ENCODE measurements at regions not wholly inside any gene's neighbourhood (a gene's known extent, or its start where the extent isn't known, plus 50 kb on each side); places are given as distances from the start of the nearest gene placed in this dataset.

DNA sequence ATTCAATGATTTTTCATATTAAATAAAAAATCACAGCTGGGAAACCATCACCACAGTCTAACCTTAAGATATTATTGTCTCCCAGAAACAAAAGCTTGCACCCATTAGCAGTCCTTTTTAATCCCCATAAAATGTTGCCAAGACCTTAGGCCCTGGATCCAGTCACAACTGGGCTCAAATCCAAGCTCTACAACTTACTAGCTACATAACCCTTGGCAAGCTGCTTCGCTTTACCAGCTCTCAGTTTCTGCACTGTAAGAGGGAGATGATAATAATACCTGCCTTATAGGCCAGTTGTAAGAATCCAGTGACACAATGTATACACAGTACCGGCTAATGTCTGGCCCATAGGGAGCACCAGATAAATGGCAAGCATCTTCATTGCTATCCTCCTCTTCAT is 400.9 kb upstream of the FGF13 start:
- DNase-seq: peak; percentile 3

DNA sequence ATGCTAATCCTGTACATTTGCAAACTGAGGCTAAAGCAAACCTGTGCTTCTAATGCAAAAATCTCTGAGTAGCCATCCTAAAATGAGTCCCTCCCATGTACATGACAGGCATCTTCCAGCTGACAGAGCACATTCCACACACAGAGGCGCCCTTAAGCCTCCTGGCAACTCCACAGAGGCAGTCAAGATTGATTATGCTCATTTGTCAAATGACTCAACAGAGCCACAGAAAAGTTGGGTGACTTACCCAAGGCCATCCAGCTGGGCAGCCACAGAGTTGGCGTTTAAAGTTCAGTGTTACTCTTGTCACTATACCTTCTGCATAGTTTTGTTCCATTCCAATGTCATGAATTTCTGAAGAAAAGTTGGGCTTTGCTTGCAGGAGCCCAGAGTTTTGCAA is 394.6 kb upstream of the FGF13 start:
- DNase-seq: peak; percentile 46

DNA sequence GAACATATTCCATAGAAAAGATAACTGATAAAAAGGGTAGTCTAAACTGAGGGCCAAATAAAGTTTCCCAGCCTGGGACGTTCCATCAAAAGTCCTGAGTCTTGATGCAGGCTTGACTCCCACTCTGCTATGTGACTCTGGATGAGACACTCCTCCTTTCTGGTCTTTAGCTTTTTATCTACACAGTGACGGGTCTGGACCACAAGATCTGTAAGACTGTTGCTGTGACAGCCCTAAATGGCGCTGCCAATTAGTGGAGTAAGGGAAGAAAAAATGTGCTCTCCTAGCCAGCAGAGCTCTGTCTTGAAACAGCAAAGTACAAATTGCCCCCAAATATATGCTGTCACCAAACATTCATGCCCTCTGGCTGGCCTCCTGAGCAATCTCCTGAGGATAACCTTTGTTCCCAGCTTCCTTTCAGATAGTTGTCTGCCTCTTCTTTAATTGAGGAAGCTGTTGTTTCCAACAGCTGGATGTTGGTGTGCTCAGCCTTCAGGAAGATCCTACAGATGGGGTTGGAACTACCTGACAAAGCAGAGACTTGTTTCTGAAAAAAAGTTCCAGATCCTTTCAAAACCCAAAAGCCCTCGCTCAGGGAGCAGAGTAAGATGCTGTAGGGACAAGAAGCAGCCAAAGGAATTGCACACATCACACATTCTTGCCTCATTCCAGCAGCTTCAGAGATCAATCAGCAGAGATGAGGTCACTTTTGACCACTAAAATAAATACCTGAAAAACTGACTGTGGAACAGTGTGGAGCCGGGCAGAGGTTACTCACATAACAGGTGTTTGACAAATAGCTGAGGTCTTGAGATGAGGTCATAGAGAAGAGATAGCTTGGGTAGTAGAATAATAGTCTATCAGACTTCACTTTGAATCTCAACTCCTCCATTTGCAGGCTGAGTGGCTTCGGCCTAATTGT is 383.4 kb upstream of the FGF13 start:
- DNase-seq: no peak

DNA sequence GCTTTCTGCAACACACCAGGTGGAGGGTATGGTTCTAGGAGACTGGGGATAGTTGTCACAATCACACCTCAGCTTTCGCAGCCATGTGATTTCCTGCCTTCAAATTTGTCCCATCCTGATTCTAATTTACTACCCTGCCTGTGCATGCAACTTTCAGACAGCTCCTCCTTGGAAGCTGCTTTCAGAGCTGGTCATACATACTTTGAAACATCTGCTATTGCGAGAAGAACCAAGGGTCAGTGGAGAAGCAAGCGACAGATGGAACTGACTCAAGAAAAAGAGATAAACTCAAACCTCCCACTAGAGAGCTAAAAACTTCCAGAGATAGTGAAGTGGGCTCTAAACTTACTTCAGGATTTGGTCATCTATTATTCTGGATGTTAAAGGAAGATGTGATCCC is 381.7 kb upstream of the FGF13 start:
- no peak for DNase-seq

DNA sequence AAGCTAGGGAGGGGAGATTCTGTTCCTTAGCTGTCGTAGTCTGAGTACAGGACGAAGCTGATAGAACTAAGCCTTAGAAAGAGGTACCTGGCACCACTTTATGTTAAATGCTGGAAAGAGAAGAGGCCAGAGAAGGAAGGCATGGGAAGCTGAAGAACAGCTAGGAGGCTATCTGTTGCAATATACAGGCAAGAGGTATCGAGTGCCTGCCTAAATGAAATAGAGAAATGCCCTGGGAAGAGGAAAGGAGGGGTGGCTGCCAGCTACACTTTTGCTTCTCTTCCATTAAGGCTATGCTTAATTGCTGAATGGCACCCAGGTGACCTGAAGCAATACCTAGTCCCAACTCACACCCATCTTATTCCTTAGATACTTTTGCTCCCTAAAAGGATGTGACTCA is 380.4 kb upstream of the FGF13 start:
- DNase-seq: no peak

DNA sequence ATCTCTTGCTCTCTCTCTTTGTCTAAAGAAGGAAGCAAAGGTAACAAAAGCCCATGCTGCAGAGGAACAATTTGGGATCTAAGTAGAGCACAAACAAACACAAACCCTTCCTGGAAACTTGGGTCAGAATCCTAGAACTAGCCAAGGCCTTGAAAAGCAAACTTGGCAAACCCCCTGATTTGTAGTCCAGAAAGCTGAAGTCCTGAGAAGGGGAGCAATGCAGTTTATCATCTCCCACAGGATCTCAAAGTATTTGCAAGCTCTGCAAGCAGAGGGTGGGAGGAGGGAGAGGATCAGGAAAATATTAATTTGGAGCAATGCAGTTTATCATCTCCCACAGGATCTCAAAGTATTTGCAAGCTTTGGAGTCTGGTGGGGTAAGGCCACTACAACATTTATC is 379.5 kb upstream of the FGF13 start:
- no peak for DNase-seq

DNA sequence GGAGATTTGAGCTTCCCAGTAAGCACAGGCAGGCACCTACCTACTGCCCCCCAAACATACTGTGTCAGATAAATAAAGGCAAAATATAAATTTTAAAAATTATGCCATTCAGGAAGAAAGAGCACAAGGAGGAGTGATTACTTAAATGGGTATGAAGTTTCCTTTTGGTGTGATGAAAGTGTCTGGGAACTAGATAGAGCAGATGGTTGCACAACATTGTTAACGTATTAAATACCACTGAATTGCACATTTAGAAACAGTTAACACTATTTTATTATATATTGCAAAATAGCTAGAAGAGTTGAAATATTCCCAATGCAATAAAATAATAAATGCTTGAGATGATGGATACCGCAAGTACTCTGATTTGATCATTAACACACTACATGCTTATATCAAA is 374.7 kb upstream of the FGF13 start:
- no peak for DNase-seq

DNA sequence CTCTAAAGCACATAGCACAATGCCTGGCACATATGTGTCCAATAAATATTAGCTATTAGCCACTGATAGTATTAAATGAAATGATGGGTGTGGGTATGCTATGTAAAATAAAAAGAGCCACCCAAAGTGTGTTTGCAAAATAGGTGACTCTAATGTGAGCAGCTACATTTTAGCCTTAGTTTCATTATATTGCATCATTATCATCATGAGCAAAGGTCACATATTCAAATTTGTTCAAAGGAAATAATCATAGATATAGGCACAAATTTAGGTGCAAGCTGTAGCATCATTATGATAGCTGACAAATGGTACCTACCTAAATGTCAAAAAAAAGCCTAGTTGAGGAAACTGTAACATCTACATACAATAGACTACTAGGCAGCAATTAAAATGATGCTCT is 373.9 kb upstream of the FGF13 start:
- no peak for DNase-seq

DNA sequence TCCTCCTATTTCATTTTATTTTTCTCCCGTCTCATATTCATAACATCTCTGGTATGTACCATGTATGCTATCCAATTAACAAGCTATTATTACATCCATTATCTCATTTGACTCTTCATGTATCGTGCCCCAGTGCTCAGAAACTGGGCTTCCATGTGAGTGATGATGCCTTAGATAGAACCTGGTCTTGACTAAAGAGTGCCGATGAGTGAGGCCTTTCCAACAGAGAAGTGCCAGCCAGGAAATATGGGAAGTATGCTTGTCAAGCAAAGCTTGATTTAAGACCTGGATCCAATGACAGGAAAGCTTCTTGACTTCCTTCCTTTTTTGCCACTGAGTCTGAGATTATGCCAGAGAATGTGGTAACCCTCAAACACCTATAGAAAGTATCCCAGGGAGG is 371.7 kb upstream of the FGF13 start:
- DNase-seq: no peak

DNA sequence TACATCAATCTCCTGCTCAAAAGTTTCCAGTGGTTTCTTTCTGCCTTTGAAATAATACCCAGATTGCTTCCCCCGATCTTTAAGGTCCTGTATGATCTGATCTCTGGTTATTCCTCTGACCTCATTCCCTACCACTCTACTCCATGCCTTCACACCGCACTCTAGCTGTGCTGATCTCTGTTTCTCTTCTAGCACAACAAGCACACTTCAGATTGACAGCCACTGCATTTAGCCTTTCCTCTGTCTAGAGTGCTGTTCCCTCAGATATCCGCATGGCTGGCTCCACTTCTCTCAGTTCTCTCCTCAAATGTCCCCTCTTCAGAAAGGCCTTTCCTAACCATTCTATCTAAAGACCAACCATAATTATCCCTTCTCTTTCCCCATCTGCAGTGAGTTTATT is 370.4 kb upstream of the FGF13 start:
- no peak for DNase-seq

DNA sequence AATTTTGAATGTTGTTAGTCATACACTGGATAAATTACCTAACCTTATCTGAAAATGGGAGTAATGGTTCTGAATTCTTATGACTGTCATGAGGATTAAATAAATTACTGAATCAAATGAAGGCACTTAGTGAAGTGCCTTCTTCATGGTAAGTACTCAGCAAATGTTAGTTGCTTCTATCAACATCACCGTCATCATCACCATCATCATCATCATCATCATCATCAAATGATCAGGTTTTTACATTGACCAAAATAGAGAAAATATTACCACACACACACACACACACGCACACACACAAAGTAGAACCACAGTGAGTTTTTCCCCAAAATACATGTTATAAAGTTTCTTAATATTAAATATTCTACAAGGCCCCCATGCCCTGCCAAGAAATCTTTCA is 368.3 kb upstream of the FGF13 start:
- no peak for DNase-seq

DNA sequence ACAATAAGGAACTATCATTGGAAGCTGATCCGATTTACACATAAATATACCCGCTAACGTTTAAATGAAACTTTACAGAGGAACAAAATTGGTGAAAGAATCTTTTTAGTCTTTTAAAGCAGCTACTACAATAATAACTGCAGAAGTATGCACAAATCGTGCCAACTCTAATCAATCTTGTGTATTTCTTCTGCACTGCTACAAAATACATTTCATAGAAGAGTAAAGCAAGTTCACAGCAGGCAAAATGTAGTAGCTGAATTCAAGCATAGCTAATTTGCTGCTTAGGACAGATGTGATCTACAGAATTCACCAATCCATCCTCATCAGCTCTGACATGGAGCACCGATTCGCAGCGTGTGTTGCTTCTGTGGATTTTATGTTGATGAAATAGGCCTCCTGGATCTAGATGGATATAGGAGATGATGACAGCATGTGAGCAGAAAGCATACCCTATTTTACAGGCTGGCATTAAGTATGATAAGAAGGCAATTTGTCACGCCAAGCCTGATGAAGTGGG is 367.3 kb upstream of the FGF13 start:
- no peak for DNase-seq

DNA sequence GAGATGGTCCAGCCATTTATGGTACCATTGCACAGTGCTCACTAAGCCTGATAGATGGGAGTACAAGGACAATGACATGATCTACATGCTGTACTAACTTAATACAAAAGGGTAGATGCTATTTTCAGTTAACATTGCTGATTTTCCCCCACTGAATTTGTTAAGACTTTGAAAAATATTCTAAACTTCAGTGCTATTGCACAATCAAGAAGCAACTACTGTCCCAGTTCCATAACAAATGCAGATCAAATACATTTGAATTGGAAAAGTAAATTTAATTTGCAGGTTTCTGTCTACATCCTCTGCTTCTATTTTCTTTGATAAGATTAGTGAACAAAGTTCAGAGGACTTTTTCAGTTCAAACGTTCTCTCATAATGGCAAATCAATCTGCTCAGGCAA is 366.8 kb upstream of the FGF13 start:
- no peak for DNase-seq

DNA sequence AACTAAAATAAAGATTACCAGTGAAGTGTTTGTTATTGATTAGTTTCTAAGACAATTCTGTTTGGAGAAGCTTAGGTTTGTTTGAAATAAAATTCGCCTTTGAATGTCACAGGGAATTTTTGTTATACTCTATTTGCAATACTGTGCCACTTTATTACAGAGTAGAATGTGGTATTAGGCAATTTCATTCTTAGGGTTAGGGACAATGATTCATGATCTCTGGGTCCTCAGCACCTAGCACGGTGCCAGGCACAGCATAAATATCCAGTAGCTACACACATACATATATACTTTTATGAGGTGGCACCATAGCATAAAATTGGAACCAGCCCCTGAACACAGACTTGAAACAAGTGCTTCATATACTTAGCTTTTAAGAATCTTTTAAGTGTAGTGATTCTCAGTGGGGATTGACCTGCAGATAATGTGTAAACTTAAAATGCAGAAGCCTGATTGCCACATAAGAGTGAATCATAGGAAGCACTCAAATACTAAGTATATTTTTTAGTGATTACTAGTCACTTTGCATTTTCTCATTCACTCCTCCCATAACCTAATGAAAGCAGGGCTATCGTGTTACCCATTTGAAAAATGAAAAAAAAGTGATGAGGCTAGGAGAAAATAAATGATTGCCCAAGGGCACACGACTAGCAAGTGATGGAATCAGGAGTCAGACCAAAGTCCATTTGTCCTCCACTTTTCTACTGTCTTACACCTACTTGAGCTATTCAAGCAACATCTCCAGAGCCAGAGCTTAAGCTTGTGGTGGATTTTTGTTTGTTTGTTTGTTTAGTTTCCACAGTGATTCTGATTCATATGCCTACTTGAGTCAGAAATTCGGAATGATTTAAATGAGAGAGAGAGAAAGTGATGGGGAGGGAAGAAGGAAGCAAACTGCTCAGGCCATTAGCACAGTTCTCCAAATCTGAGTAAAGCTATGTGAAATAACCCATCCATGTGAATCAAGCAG is 366.0 kb upstream of the FGF13 start:
- peak; percentile 9 for DNase-seq

DNA sequence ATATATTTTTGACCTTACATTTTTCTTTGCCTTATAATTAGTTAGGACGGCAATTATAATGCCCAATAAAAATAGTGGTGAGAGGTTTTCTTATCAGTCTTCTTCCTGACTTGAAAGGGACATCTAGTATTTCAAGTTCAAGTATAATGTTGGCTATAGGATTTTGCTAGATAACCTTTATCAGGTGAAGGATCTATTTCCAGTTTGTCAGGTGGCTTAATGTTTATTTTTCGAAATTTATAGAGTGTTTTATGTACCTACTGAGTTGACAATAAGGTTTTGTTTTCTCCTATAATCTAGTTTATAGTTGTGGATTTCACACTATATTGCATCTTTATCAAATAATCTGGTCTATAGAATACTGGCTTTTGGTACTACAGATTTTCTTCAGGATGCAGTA is 351.8 kb upstream of the FGF13 start:
- no peak for DNase-seq

DNA sequence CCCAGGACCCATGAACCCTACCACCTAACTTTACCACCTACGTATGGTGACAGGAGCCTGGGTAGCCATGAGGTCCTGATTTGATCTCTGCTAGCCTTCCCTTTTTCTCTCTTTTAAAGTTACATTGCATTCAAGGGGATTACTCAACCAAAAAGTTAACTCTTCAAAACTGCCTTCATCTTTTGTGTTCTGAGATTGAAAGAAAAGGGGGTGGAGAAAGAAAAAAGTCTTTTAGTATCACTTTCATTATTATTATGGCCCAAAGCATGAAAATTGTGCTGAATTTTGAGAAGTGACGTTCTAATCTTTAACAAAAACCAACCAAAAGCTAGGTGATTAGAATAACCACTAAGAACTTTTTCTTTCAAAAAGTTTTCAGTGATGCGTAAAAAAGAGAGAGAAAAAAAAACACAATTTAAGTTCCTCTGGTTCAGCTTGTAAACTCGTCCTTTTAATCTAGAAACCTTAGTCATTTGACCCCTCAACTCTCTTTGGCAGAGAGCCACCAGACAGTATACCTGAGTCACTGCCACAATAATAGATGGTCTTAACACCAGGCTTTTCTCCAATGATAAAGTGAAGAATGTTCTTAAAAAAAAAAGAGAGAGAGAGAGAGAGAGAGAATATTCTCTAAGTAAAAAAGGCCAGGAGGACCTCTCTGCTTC is 347.4 kb upstream of the FGF13 start:
- peak; percentile 2 for DNase-seq

DNA sequence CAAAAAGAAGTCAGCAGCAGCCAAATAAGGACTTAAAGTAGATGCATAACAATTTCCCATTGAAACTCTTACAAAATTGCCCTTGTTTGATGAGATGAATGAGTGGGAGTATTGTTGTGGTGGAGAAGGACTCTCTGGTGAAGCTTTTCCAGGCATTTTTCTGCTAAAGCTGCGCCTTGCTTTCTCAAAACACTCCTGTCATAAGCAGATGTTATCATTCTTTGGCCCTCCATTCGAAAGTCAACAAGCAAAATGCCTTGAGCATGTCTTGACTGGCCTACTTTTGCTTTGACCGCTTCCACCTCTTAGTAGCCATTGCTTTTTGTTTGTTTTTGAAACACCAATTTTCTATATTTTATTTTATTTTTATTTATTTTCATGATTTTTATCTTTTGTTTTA is 340.9 kb upstream of the FGF13 start:
- no peak for DNase-seq

DNA sequence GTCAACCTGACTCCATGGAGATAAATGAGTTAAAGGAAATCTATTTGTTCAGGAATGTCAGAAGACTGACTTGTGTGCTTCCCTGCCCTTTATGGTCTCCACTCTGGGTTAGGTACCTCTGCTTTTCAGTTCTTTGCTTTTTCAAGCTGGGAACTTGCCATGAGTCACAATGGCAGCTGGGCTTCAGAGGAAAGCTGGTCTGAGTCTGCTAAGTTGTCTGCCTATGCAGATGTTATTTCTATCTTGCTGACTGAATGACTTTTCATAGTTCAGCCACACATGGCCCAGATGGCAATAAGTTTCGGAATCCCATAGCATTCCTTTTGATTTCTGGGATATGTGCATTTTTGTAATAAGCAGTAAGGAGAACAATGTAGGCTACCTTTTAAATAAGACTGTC is 337.9 kb upstream of the FGF13 start:
- no peak for DNase-seq

DNA sequence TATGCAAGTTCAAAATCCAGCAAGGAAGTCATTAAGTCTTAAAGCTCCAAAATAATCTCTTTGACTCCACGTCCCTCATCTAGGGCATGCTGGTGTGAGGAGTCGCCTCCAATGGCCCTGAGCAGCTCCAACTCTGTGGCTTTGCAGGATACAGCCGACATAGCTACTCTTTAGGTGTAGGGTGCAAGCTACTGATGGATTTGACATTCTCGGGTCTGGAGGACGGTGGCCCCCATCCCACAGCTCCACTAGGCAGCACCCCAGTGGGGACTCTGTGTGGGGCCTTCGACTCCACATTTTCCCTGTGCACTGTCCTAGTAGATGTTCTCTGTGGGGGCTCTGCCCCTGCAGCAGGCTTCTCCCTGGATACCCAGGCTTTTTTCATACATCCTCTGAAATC is 333.2 kb upstream of the FGF13 start:
- DNase-seq: no peak

DNA sequence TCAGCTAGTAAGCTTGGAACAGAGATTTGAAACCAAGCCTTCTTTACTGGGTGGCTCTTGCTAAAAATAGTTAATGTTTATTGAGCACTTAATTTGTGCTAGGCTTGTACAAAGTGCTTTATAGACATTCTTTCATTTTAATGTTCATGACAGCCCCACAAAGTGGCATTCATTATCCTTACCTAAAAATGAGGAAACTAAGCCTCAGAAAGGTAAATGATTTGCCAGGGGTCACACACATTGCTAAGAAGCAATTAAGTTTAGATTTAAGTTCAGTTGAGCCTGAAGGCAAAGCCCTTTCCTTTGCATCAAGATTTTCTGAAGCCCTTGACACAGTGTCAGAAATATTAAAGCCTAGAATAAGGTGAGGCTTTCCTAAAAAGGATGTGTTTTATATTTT is 327.5 kb upstream of the FGF13 start:
- DNase-seq: no peak

DNA sequence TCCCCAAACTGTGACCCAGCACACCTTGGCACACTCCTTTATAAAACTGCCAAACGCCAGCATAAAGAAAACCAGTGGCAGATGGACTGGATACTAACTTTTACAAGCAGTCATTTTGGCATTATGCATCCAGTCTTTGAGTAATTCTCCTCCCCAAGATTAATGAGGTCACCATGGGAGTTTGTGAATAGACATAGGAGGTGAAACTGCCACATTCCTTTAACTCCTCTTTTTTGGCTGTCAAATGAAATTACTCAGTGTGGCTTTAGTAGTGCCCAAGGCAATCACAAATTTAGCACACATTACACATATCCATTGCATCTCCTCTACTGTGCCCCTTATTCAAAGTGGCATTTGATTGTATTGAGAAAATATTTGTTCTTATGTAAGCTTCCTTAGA is 315.3 kb upstream of the FGF13 start:
- DNase-seq: no peak

DNA sequence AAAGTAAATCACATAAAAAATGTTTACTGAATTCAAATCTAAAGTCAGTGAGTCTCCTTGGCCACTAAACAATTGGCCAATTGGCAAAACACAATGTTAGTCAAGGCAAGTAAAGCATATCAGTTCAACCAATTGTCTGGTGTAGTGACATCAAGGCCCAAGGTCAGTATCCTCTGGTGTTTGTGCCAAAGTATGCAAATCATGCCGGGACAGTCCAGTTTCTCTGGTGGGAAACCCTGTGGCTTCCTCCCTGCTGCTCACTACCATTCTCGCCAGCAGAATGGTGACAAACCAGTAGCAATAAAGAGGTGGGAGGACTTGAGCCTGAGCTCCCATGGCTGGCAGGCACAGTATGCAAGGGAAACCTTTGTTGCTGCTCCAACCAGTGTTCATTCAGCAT is 314.9 kb upstream of the FGF13 start:
- no peak for DNase-seq

DNA sequence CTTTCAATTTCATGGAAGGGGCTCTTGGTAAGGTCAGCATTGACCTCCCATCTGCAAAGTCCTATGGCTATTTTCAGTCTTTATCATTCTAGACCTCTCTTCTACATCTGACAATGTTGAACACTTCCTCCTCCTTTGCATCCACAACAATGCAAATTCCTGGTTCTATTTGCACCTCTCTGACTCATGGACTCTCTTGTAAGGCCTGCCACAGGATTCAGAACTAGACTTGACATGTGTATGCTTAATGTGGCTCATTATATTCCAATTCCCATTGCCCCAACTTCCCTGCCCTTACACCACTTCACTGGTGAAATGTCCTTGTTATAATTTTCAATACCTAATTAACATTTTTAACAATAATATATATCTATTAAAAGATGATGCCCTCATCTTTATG is 314.3 kb upstream of the FGF13 start:
- no peak for DNase-seq
